Hematopoietic multipotent progenitor cell treated with erythropoietin and hydrocortisone succinate and interleukin-3 and kit ligand, for 15 days (in vitro differentiated cells): ENCODE measurements at regions not wholly inside any gene's neighbourhood (a gene's known extent, or its start where the extent isn't known, plus 50 kb on each side); places are given as distances from the start of the nearest gene placed in this dataset.

Experiments used
- DNase-seq: peaks from one replicate; pipeline ENCODE4 v3.0.0-alpha.2; 2015; ENCODE audit warnings: low spot score

DNA sequence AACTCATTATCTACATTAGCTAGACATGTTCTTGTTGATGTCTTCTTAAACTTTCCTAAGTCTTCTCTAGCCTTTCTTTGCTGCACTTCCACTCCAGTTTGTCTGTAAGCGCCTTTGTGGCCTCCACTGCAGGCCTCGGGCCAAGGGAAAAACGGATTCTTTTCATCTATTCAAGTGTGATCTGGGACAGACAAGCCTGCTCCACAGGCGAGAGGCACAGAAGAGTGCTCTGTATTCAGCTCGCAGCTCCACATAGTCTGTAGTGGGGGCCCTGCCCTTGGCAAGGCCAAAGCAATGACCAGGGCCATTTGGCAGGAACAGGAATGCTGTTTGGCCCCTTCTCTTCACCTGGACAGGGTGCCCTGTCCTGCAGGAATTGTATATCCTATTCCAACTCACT is 84.1 kb upstream of the BARX2 start:
- DNase-seq = no peak

DNA sequence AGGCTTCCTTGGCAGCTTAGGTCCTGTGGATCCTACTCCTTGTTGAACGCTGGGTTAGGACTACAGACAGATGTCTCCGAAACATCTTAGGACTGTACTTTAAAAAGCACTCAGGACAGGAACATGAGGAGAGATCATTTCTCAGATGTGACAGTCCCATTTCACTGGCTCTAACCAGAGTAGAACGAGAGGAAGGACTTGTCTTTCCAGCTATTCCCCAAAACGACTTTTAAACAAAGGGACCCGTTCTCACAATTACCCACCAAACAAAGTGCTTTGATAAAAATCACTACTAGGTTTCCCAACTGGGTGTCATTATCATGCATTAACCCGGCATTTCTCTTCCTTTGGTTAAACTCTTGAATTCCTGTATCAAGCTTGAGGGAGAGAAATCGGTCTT is 84.7 kb upstream of the BARX2 start:
- DNase-seq = no peak

DNA sequence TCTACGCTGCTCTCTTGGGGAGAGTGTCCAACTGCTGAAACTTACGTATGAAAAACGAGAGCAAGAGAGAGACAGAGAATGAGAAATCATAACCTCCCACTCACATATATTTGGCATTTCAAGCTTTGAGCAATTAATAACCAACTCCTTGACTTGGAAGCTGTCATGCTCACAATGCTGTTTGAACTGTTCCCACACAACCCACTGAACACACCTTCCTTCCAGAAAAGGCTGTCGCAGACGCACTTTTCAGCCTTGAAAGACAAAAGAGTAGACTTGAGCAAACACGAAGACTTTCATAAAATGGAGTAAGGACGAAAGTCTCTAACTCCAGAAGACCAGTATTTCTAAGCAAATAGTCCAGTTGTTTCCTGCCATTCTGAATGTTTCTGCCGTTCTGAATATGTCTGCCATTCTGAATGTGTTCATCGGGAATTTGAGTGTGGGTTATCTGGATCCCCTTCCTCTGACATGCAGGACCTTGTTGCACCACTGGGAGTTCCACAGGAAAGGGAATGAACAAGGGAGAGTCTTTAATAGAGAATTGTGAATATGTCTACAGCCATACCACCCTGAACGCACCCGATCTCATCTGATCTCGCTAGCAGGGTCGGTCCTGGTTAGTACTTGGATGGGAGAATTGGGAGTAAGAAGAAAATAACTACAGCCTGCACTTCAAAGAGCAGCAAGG is 86.2 kb upstream of the BARX2 start:
- no peak for DNase-seq

DNA sequence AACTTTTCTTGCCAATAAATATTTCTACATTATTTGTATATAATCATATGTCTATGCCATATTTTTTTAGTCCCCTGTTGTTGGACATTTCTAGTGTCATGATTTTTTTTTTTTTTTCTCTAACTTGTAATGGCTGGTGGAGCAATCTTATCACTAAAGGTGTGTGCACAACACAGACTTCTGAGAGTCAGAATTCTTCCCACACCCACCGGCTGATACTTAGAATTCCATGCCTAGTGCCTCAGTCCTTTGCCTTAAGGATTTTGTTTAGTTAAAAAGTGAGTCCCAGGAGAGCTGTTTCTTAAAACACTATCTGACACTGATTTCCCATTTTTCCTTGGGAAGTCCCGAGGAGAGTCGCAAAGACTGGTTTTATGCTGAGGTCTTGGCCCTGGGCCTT is 87.7 kb upstream of the BARX2 start:
- DNase-seq = no peak

DNA sequence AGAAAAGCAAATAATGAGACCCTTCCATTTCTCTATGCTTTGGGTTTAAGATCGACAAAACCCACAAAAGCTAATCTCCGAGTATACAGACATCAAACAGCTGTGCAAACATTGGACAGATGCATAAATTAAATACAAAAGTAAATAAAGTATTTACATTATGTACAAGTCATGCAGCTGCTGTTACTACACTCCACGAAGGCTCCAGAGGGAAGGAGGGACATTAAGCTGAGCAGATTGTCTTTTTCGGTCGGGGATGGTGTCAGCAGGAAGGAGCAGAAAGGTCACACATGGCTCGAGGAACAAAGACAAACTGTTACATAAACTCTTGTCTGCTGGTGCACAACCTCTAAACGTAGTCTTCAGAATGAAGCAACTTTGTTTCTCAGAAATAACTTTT is 88.8 kb upstream of the BARX2 start:
- DNase-seq = no peak

DNA sequence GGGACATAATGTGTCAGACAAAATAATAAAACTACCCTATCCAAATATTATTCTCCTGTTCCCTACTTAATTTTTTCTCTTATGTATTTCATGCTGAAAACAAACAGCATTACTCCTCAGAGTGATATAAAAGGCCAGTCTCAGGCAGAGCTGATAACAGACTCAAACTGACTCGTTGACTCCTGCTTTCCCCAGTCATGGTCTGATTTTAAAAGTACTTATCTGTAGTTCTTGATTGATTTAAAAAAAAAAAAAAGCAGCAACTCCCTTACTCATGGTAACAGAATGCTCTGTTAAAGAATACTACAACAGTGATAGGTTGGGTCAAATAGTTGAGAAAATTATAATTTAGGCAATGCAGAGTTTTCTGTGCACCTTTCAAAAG is 90.3 kb upstream of the BARX2 start:
- no peak for DNase-seq

DNA sequence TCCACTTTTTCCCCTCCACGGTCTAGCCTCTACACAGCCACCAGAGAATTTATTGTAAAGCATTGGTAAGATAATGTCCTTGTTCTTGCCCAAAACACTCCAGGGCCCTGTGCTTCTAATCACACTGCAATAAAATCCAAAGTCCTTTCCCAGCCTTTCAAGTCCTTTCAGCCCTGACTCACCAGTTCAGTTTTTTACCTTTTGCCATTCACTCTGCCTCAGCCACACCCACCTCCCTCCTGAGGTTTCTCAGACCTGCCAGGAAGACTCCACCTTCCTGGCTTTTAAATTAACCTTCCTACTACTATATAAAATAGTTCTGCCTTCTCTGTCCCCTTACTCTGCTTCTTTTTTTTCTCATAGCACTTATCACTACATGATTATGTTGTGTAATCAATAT is 91.0 kb upstream of the ARHGAP32 start:
- DNase-seq = no peak

DNA sequence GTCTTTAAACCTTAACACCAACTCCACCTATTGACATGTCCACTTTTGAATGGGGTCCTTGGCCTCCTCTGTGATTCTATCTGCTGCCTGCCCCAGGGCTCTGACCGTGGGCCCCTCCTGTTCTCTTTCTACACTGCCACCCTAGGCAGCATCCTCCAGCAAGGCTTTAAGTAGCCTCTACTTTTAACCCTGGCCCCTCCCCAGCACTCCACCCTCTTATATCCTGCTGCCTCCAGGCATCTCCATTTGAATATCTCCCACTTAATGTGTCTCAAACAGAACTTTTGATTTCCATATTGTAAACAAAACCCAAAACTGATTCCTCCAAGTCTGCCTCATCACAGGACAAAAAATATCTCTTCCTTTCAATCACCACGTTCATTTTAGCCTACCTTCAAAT is 90.5 kb upstream of the ARHGAP32 start:
- no peak for DNase-seq

DNA sequence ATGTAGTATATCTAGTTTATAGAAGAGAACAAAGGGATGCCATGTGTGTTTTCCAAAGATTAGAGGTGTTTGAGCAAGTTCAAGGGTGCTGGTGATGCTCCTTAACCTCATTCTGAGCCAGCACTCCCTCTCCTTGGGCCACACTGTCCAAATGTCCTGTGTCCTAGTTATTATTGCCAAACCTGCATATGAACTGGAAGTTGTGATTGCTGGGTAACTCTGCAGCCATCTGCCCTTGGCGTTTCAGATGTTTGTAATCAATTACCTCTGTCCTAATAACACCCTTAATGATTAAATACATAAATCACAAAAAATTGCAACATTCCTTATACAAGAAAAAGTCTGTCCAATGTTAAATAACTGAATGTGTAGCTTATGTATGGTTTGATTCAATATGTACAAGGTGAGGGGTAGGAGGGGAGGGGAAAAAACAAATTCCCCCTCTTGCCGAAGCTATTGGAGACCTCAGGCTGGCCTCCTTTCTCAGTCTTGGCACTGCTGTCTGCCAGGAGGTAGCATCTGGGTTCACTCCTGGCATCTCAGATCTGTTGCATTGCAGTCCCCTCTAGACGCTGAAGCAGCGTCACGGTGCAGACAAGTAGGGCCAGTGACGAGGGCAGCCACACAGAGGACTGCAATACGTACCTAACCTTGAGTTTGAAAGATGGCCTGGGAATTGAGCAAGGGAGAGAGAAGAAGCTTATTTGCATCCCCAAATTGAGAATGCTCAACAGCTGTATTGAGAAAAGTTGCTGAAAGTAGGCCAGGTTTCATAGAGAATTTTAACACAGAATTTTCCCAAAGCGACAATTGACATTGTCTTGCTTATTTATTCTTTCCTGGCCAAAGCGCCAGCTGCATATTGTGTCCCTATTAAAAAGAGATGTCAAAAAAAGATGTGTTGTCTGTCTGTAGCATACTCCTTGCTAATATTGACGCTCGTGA is 89.6 kb upstream of the ARHGAP32 start:
- no peak for DNase-seq

DNA sequence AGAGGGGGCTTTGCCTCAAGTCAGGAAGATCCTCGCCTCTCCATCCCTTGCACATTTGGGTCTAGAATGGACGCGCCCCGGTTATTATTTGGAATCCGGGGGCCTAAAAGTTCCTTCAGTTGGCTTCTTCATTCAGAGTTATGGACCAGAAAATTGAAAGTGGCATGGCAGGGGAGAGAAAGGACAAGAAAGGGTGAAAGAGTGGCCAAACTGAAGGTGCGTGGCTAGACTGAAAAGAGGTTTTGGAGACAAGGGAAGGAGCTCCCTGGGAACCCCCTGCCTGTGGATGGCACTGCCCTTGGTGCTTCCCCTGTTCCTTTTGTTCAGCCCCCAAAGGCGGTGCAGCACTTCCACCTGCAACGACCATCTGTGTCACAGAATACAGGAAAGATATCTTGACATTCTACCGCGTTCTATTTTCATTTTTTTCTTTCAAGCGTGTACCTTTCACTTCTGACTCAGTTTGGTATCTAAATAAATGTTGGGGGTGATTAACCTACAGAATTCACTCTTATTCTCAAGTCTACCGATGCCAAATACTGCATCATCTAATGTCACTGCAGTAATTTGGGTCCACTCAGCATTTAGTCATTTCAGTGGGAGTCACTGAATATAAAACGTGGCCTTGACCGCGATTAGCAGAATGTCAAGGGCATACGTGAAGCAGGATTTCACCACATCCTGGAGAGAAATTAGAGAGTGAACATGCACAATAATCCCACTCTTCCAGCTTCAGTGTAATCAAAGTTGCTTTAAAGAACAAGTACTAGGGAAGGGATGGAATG is 88.1 kb upstream of the ARHGAP32 start:
- no peak for DNase-seq

DNA sequence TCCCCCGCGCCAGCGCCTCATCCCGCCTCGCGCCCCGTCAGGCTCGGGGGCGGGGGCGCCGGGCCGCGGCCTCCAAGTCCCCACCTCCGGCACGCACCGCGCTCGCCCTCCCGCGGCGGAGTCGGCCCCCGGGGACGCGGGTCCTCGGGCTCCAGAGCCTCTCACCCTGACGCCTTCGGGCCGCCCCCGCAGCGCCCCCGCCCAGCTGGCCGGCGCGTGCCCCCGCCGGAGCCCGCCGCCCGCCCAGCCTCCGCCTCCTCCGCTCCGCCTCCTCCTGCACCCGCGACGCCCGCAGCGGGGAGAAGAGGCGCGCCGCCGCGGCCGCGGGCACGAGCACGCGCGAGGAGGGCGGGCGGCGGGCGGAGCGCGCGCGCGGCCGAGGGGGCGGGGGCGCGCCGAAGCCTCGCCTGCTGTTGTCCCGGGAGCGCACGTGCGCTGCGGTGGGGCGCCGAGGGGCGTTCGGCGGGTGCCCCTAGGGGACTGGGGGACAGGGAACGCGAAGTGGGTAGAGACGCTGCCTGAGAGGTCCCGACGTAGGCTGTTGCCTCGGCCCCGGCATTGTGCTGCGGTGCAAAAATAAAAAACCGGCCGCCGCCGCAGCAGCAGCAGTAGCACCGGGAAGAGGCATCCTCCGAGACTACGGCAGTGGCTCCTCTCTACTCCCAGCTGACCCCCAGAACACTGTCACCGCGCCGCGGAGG is 87.4 kb upstream of the ARHGAP32 start:
- DNase-seq = peak; percentile 39

DNA sequence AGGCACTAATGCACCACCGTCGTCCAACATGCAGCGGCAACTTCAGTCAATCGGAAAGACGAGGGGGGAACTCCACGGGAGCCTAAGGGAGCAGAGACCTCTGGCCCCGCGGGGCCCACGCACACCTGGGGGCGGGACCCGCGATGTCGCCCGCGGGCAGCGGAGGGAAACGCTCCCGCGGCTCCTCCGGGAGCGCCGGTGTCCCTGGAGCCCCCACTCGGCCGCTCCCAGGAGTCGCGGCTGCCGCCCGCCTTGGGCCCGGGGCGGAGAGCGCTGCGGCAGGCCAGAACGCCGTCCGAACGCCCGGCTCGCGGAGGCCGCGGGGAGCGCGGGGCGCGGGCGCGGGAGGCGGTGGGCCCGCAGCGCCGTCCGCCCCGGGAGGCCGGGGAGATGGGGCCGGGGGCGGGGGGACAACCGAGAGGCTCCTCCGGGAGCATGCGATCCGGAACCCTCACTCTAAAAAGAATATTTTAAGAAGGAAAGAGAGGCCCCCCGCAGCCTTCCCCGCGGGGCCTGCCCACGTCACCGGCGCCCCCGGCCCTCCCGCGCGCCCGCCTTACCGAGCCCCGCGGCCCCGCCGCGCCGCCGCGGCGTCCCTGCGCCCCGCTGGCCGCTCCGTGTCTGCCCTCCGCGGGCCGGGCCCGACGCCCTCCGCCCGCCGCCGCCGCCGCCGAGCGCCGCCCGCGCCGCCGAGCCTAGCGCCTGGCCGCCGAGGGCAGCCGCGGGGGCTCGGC is 86.6 kb upstream of the ARHGAP32 start:
- no peak for DNase-seq

DNA sequence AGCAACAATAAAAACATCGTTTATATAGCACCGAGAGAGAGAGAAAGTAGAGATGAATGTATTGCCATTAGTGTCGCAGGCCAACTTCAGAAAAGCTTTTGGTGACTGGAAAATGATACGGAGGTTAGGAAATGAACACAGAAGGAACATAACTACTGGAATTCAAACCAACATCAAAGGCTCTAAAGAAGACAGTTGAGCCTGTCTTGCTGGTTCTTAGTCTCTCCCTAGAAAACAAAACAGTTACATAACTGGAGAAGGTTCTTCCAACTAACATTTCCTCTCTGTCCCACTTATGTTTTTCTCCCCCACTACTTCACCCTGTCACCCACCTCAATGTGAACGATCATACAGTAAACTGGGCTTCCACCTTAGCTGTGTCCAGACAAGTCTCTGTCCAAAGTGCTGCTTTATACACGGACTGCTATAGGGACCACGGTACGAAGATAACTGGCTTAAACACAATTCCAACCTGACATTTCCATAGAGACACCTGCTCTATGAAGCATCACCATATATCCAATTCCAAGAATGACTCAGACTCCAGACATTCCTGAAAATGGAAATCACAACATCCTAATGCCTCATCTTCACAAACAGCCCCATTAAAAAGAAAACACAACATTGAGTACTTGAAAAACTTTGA is 85.2 kb upstream of the ARHGAP32 start:
- DNase-seq = no peak

DNA sequence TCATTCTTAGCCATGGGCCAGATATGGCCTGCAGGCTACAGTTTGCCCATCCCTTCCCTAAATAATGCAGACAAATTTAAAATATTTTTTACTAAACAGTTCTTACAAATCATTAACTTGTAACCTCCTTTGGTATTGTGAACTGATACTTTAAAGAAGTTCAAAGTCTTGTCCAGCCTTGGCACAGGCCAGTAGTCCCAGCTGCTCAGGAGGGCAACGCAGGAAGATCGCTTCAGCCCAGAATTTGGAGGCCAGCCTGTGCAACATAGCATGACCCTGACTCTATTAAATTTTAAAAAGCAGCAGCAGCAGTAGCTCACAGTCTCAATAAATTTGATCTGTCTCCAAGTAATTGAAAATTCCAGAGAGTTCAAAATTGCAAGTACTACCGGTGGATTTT is 83.7 kb upstream of the ARHGAP32 start:
- DNase-seq = no peak

DNA sequence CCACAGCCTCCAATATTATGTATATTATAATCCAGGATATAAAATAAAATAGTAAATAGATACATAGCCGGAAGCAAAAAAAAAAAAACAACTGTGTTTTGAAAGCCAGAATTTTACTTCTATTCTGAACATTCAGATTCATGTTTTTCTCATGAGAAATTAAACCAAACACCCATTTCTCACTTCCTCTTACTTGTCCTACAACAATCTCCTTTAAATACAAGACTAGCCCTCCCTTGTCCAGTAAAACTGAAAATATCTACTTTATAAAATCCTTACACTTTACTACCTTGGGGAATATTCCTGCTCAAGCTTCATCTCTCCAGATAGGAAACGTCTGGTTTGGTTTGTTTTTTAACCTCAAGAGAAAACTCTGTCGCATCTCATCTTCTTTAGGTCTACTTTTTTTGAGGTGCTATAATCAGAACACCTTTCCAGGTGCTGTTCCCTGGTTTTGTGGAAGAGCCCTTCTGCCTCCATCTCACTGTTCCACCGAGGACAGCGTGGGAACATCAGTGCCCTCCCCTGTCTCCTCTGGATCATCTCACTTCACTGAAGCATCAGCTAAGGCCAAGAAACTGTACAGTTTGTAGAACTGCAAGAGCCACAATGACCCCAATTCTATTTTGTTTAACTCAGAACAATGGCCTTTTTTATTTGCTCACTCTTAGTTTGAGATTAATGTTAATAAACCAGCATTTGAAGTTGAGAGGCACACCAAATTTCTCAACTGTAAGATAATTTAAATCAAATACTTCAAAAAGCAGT is 82.0 kb upstream of the ARHGAP32 start:
- no peak for DNase-seq

DNA sequence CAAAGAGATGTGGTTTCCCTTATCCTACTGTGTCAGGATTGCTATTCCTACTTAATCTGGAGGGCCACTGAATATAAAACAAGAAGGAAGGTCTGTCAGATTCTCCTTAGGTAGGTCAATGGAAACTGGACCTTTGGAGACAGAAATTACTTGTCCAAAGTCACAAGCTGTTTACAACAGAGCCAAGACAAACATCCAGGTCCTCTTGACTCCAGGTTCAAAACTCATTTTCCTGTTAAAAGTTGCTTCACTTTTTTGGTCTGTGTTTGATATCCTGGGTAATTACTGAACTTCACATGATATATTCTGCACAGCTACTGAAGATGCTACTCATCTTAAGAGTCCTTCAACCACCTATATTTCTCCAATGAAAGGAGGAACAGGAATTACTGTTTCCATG is 81.2 kb upstream of the ARHGAP32 start:
- DNase-seq = no peak

DNA sequence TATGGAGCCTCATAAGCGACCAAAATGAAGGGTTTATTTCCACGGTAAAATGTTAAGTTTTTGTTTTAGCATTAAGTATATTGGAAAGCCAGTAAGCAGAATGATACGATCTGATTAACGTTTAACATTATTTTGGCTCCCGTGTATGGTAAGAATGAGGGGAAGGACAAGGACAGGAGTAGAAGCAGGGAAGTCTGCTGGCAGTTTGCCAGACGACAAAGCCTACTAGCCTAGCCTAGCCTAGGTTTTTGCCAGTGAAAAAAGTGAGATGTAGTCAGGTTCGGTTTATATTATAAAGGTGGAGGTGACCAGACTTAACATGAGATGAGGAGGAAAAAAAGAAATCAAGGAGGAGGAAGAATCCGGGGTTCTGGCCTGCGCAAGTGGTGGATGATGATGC is 78.9 kb upstream of the ARHGAP32 start:
- no peak for DNase-seq

DNA sequence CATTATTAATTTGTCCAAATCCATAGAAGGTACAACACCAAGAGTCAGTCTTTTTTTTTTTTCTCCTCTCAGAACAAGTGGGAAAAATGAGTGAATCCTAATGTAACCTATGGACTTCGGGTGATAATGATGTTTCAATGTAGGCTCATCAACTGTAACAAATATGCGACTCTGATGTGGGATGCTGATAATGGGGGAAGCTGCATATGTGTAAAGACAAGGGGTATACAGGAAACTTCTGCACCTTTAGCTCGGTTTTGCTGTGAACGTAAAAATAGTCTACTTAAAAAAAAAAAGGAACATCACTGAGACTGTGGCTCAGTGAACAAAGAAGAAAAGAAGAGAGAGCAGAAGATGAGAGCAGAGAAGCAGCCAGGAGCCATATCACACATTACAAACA is 78.3 kb upstream of the ARHGAP32 start:
- DNase-seq = no peak

DNA sequence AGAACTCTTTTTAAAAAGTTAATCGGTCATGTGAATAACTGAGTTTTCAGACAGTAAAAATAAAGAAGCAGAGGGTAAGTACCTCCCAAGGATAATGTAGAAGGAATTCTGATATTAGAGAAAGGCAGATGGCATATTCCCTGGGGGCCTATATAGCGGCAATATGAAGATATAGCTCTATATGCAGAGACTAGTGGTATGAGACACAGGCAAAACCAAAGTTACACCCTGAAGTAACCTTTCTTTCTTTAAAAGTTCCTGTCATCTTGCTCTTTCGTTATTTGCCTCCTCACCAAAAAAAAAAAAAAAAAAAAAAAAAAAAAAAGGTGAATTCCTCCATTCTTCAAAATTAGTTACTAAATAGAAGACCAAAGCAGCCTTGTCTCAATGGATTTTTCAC is 76.2 kb upstream of the ARHGAP32 start:
- no peak for DNase-seq

DNA sequence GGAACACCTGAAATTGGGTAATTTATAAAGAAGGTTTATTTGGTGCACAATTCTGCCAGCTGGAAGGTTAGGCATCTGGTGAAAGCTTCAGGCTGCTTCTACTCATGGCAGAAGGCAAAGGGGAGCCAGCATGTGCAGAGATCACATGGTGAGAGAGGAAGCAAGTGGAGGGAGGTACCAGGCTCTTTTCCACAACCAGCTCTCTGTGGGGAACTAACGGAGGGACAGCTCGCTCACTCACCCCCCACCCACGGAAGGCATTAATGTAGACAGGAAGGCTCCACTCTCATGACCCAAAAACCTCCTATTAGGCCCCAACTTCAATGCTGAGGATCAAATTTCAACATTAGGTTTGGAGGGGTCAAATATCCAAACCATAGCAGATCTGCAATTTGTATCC is 75.6 kb upstream of the ARHGAP32 start:
- no peak for DNase-seq
